Tongue (tissue), 1 donor: ENCODE measurements at regions not wholly inside any gene's neighbourhood (a gene's known extent, or its start where the extent isn't known, plus 50 kb on each side); places are given as distances from the start of the nearest gene placed in this dataset.
"Not testable (repeated sequence)": the region's sequence is repeated elsewhere in the genome, so short reads cannot be mapped to it uniquely, and the experiment has no call there.

ENCODE experiments used
- DNase-seq: peaks from one replicate; pipeline ENCODE4 v3.0.0-alpha.2; 2015

GRCh38 chr13:79867254-79867653 is 386.3 kb downstream of the NDFIP2 start:
- no peak for DNase-seq

- peak; percentile 26 for DNase-seq
Measured at GRCh38 chr13:79866436-79866835, 385.5 kb downstream of the NDFIP2 start.

- DNase-seq, result no peak
Measured at GRCh38 chr13:79862515-79862914, 381.6 kb downstream of the NDFIP2 start.

GRCh38 chr13:79861731-79862130 is 380.8 kb downstream of the NDFIP2 start:
- DNase-seq, result no peak

GRCh38 chr13:79860791-79861190 is 379.8 kb downstream of the NDFIP2 start:
- no peak for DNase-seq

- no peak for DNase-seq
Measured at GRCh38 chr13:79859756-79860155, 378.8 kb downstream of the NDFIP2 start.

- no peak for DNase-seq
Measured at GRCh38 chr13:79853251-79853650, 372.3 kb downstream of the NDFIP2 start.

GRCh38 chr13:79851318-79851717 is 370.4 kb downstream of the NDFIP2 start:
- DNase-seq, result no peak

GRCh38 chr13:79847882-79848592 is 367.1 kb downstream of the NDFIP2 start:
- DNase-seq, result no peak

GRCh38 chr13:79846386-79846785 is 365.4 kb downstream of the NDFIP2 start:
- no peak for DNase-seq

GRCh38 chr13:79837741-79838450 is 356.9 kb downstream of the NDFIP2 start:
- no peak for DNase-seq

GRCh38 chr13:79836121-79836520 is 355.2 kb downstream of the NDFIP2 start:
- DNase-seq, result not testable (repeated sequence)

GRCh38 chr13:79834876-79835275 is 353.9 kb downstream of the NDFIP2 start:
- no peak for DNase-seq

GRCh38 chr13:79833991-79834390 is 353.0 kb downstream of the NDFIP2 start:
- DNase-seq, result peak; percentile 80

GRCh38 chr13:79831556-79831955 is 350.6 kb downstream of the NDFIP2 start:
- DNase-seq, result no peak

GRCh38 chr13:79830945-79831344 is 350.0 kb downstream of the NDFIP2 start:
- no peak for DNase-seq

GRCh38 chr13:79830426-79830825 is 349.5 kb downstream of the NDFIP2 start:
- no peak for DNase-seq

- no peak for DNase-seq
Measured at GRCh38 chr13:79829880-79830279, 348.9 kb downstream of the NDFIP2 start.

GRCh38 chr13:79825959-79826358 is 345.0 kb downstream of the NDFIP2 start:
- no peak for DNase-seq

- DNase-seq, result no peak
Measured at GRCh38 chr13:79815041-79815440, 334.1 kb downstream of the NDFIP2 start.

GRCh38 chr13:79812070-79812850 is 331.3 kb downstream of the NDFIP2 start:
- DNase-seq, result no peak

GRCh38 chr13:79811170-79811569 is 330.2 kb downstream of the NDFIP2 start:
- no peak for DNase-seq

GRCh38 chr13:79810669-79811068 is 329.7 kb downstream of the NDFIP2 start:
- no peak for DNase-seq
